HL-60/S4 (cell line): ENCODE measurements at regions not wholly inside any gene's neighbourhood (a gene's known extent, or its start where the extent isn't known, plus 50 kb on each side); places are given as distances from the start of the nearest gene placed in this dataset.
"Not testable (repeated sequence)": the region's sequence is repeated elsewhere in the genome, so short reads cannot be mapped to it uniquely, and the experiment has no call there.

ENCODE experiments used
- in situ Hi-C: fragments of 300-500 bp; cut with MboI; formaldehyde crosslinking; loops from 2 replicates; pipeline ENCODE4 v1.14.3; 2022; ENCODE audit warnings: low sequenced_read_pairs

GRCh38 chr17:22044706-22045246 is 352.5 kb downstream of the KCNJ18 start:
- in situ Hi-C loops = not testable (repeated sequence)

DNA sequence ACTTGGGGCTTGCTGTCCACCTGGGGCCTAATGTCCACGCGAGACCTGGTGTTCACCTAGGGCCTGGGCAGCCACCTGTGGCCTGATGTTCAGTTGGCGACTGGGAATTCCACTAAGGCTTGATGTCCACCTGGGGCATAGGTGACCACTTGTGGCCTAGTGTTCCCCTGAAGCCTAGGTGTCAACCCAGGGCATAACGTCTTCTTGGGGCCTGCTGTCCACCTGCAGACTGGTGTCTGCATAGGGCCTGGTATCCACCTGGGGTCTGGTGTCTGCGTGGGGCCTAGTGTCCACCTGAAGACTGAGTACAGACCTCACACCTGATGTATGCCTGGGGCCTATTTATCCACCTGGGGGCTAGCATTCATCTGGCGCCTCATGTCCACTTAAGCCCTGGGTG is 355.2 kb downstream of the KCNJ18 start:
- in situ Hi-C loops = not testable (repeated sequence)

- in situ Hi-C loops = not testable (repeated sequence)
Measured at GRCh38 chr17:22048226-22048625, 355.9 kb downstream of the KCNJ18 start.

DNA sequence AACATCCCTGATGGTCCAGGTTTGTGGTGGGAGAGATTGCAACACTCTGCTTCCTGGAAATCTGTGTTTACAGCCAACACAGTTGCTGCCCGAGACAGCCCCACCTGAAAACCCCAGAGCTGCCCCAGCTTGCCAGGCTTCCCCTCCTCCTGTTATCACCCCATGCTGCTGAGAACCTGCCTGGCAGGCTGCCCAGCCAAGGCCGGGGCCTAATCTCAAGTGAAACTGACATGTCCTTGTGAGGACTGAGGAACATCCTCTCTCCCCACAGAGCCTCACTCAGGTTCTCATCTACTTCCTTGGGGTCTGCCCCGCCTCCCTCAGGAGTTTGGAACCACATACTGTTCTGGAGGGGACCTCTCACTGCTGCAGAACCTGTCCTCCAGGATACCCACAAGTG is 358.4 kb downstream of the KCNJ18 start:
- in situ Hi-C loops = not testable (repeated sequence)

- in situ Hi-C loops = not testable (repeated sequence)
Measured at GRCh38 chr17:22052715-22053114, 360.4 kb downstream of the KCNJ18 start.

DNA sequence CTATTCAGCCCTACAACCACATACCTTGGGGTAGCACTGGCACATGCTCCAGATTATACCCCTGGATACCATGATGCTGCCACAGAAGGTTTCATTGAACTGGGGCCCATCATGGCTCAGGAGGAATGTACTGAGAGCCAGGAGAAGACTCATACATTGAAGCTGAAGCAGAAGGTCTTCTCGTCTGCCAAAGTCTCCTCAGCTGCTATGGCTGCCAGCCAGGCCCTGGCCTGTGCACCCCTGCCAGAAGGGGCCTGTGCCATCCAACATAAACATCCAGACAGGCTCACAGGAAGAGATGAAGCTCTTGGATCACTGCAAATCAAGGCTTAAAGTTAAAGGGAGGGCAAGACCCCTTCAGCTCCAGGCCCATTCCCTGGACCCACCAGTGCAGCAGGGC is 364.2 kb downstream of the KCNJ18 start:
- in situ Hi-C loops = not testable (repeated sequence)

DNA sequence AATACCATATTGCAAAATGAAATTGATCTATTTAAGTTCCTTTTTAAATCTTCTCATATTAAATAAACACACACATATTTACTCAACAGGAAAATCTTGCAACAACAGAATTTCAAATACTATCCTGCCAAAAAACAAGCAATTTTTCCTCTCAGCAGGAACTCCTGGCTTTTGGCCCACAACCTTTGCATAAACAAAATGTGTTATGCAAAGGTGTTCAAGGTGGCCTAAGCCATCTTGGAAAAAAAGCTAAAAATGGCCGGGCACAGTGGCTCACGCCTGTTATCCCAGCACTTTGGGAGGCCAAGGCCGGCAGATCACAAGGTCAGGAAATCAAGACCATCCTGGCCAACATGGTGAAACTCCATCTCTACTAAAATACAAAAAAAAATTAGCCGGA is 383.6 kb downstream of the KCNJ18 start:
- in situ Hi-C loops = not testable (repeated sequence)

- in situ Hi-C loops = not testable (repeated sequence)
Measured at GRCh38 chr17:22088589-22088988, 396.3 kb downstream of the KCNJ18 start.

GRCh38 chr17:22090263-22090935 is 398.1 kb downstream of the KCNJ18 start:
- in situ Hi-C loops = no loop called here

DNA sequence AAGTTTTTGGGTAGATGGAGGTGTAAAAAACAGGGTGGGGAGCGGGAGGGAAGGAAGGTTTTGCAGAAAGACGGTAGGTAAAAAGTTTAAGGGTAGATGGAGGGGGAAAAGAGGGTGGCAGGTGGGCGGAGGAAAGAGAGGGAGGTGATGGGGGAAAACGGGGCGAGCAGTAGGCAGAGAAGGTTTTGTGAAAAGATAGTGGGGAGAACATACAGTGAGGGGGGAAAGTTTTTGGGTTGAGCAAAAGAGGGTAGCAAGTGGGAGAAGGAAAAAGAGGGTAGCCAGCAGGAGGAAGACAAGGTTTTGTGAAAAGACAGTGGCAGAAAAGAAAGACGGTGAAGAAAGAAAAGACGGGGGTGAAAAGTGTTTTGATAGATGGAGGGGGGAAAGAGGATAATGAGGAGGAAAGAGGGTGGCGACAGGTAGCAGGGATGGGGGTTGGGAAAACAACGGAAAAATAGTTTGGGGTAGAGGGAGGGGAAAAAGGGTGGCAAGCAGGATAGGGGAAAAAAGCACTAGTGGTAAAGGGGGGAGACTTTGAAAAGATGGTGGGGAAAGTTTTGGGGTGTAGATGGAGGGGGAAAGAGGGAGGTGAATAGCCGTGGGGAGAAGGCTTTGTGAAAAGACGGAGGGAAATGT is 398.8 kb downstream of the KCNJ18 start:
- in situ Hi-C loops = not testable (repeated sequence)

DNA sequence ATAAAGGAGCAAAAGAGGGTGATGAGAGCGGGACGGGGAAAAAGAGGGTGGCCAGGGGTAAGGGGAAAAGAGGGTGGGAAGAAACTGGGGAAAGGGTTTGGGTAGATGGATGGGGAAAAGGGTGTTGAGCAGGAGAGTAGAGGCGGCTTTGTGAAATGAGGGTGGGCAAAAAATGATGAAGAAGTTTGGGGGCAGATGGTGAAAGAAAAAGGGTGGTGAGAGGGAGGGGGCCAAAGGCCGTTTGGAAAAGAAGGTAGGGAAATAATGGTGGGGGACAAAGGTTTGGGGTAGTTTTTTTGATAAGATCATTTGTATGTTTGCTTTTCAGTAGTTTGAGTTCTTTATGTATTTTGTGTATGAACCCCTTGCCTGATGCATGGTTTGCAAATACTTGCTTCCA is 399.5 kb downstream of the KCNJ18 start:
- in situ Hi-C loops = not testable (repeated sequence)

- in situ Hi-C loops = not testable (repeated sequence)
Measured at GRCh38 chr17:22095414-22095813, 403.1 kb downstream of the KCNJ18 start.

- in situ Hi-C loops = not testable (repeated sequence)
Measured at GRCh38 chr17:22099633-22100032, 407.3 kb downstream of the KCNJ18 start.

DNA sequence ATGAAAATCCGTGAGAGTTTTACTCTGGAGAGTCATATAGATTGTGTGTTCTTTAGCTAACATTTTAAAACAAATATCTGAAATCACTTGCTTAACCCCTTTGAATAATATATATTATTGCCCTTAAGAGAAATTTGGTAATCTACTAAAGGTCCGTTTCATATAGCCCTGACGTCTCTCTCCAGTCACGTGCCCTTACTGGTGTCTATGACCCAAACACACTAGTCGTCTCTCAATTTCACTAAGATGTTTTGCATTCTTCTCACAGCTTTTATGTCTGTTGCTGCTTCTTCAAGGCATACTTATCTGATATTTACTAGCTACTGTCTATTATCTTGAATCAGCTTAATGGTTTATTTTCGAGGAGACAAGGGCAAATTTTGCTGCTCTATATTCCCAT is 409.9 kb downstream of the KCNJ18 start:
- in situ Hi-C loops = no loop called here

- in situ Hi-C loops = not testable (repeated sequence)
Measured at GRCh38 chr17:22116720-22117119, 424.4 kb downstream of the KCNJ18 start.

GRCh38 chr17:22117401-22117800 is 425.1 kb downstream of the KCNJ18 start:
- in situ Hi-C loops = not testable (repeated sequence)

DNA sequence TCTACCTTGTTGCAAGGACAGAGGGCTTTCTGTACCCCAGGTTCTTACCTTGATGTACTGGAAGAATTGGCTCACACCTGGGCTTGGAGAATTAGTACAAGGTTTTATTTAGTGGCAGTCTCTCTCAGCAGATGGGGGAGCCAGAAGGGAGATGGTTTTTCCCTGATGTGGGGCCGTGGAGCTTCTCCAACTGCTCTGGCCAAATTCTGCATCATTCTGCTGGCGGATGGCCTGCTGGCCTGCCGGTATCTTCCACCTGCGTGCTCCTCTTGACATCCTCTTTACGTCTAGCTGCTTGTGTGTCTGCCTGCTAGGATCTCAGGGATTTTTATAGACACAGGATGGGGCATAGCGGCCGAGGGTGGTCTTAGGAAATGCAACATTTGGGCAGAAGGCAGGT is 426.7 kb downstream of the KCNJ18 start:
- in situ Hi-C loops = not testable (repeated sequence)

DNA sequence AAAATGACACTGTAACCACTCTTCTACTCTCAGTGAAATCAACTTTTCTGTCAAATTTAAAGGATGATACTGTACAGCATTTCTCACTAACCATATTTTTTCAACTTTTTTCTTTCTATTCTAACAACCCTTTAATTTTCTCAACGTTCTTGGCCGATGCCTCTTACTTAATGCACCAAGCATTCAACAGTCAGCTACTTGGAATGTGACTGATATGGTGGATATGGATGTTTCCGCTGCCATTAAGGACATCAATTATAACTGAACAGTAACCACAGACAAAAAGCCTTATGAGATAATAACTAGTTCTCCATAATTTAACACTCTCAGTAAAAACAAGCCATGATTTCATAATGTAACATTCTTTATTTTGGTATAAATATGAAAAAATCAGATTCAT is 427.4 kb downstream of the KCNJ18 start:
- in situ Hi-C loops = not testable (repeated sequence)

GRCh38 chr17:22123536-22124281 is 431.4 kb downstream of the KCNJ18 start:
- in situ Hi-C loops = no loop called here

- in situ Hi-C loops = no loop called here
Measured at GRCh38 chr17:22128171-22128570, 435.8 kb downstream of the KCNJ18 start.

DNA sequence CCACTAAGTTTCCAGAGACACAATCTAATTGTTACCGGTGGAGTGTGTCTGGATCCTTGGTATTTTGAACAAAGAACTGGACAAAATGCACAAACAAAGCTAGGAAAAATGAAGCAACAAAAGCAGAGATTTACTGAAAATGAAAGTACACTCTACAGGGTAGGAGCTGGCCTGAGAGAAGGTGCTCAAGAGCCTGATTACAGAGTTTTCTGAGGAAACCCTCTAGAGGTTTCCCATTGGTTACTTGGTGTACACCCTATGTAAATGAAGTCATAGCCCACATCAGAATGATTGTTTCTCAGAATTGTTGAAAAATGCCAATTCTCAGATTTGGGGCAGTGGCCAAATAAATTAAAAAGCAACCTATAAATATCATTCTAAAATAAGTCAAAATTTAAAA is 436.4 kb downstream of the KCNJ18 start:
- in situ Hi-C loops = no loop called here

- in situ Hi-C loops = not testable (repeated sequence)
Measured at GRCh38 chr17:22129920-22130319, 437.6 kb downstream of the KCNJ18 start.
